IMR-90 (cell line): ENCODE measurements at regions not wholly inside any gene's neighbourhood (a gene's known extent, or its start where the extent isn't known, plus 50 kb on each side); places are given as distances from the start of the nearest gene placed in this dataset.

Experiments used
- ATAC-seq: fragments of 200-7000 bp; cut with Tn5 transposase; 2 replicates; pipeline ENCODE4 v1.9.1; 2020; ENCODE audit warnings: low read depth, mild to moderate bottlenecking, moderate library complexity
- BruUV-seq: library from RNA; stranded (reverse); fragments of 400-500 nt; replicated peaks from 2 replicates; lab custom pipeline; 2021; lab: Mats Ljungman, UMichigan
- CTCF ChIA-PET: fragments of 300-600 bp; formaldehyde crosslinking; extraction: SDS; loops from one replicate; lab custom pipeline; 2021; ENCODE audit warnings: antibody characterized with exemption; lab: Yijun Ruan, JAX
- POLR2A ChIA-PET: fragments of 300-600 bp; sonication (Branson Sonifier 250); formaldehyde crosslinking; loops from one replicate; lab custom pipeline; 2022; ENCODE audit warnings: antibody characterized with exemption; ENCODE audit not compliant: unreplicated experiment; lab: Charles Lee
- DNase-seq: peaks from one replicate; pipeline ENCODE4 v3.0.0; 2013
- H2AFZ ChIP-seq: replicated peaks from 2 replicates; pipeline ENCODE3; 2013; ENCODE audit warnings: low read length, mild to moderate bottlenecking; ENCODE audit not compliant: poor library complexity
- H2AK5ac ChIP-seq: 2 replicates; pipeline ENCODE4 v1.6.1; 2013; ENCODE audit warnings: low read depth, low read length, inconsistent platforms
- H2AK9ac ChIP-seq: replicated peaks from 2 replicates; pipeline ENCODE3; 2013; ENCODE audit warnings: mild to moderate bottlenecking, low read depth, low read length, moderate library complexity; ENCODE audit not compliant: poor library complexity
- H2BK120ac ChIP-seq: 2 replicates; pipeline ENCODE4 v1.6.1; 2013; ENCODE audit warnings: low read depth, low read length, inconsistent platforms
- H2BK15ac ChIP-seq: 3 replicates; pipeline ENCODE4 v1.6.1; 2013; ENCODE audit warnings: low read depth, low read length, inconsistent platforms
- H2BK20ac ChIP-seq: 2 replicates; pipeline ENCODE4 v1.6.1; 2013; ENCODE audit warnings: low read depth, mild to moderate bottlenecking, inconsistent platforms, low read length, moderate library complexity
- H2BK5ac ChIP-seq: 2 replicates; pipeline ENCODE4 v1.6.1; 2013; ENCODE audit warnings: mild to moderate bottlenecking, low read depth, low read length, inconsistent platforms; ENCODE audit not compliant: poor library complexity, severe bottlenecking
- H3K14ac ChIP-seq: replicated peaks from 2 replicates; pipeline ENCODE4 v1.6.1; 2013; ENCODE audit warnings: low read depth, low read length, inconsistent platforms
- H3K18ac ChIP-seq: 2 replicates; pipeline ENCODE4 v1.6.1; 2013; ENCODE audit warnings: low read depth, low read length, control low read depth
- H3K23ac ChIP-seq: 2 replicates; pipeline ENCODE4 v1.6.1; 2013; ENCODE audit warnings: low read depth, low read length, inconsistent platforms
- H3K27ac ChIP-seq: 2 replicates; pipeline ENCODE4 v1.5.1; 2013; ENCODE audit warnings: mild to moderate bottlenecking, control low read depth, low read length; ENCODE audit not compliant: insufficient read depth
- H3K27me3 ChIP-seq: 2 replicates; pipeline ENCODE4 v1.6.1; 2013; ENCODE audit warnings: low read length; ENCODE audit not compliant: control insufficient read depth, insufficient read depth
- H3K36me3 ChIP-seq: 2 replicates; pipeline ENCODE4 v1.6.1; 2013; ENCODE audit warnings: low read length, mixed read lengths; ENCODE audit not compliant: control insufficient read depth, insufficient read depth
- H3K4ac ChIP-seq: 2 replicates; pipeline ENCODE4 v1.6.1; 2013; ENCODE audit warnings: low read depth, low read length, inconsistent platforms
- H3K4me1 ChIP-seq: 2 replicates; pipeline ENCODE4 v1.6.1; 2013; ENCODE audit warnings: low read length, mixed read lengths; ENCODE audit not compliant: control insufficient read depth, insufficient read depth
- H3K4me2 ChIP-seq: 2 replicates; pipeline ENCODE4 v1.6.1; 2013; ENCODE audit warnings: low read depth, mild to moderate bottlenecking, control low read depth, low read length, moderate library complexity
- H3K4me3 ChIP-seq: 2 replicates; pipeline ENCODE4 v1.5.1; 2013; ENCODE audit warnings: low read depth, mild to moderate bottlenecking, control low read depth, low read length, moderate library complexity; ENCODE audit not compliant: insufficient read depth
- H3K56ac ChIP-seq: 2 replicates; pipeline ENCODE4 v1.6.1; 2013; ENCODE audit warnings: low read length, inconsistent platforms; ENCODE audit not compliant: insufficient read depth; ENCODE audit errors: extremely low read depth
- H3K79me1 ChIP-seq, 2 experiments: 2 replicates each; pipeline ENCODE4 v1.6.1; 2013; ENCODE audit warnings: low read length in 2 of 2, inconsistent platforms in 1 of 2, low read depth in 1 of 2
- H3K9ac ChIP-seq: 2 replicates; pipeline ENCODE4 v1.6.1; 2013; ENCODE audit warnings: low read depth, low read length, control low read depth
- H3K9me1 ChIP-seq: 2 replicates; pipeline ENCODE4 v1.6.1; 2013; ENCODE audit warnings: low read length, inconsistent platforms; ENCODE audit not compliant: insufficient read depth
- H3K9me3 ChIP-seq: 2 replicates; pipeline ENCODE4 v1.6.1; 2013; ENCODE audit warnings: low read length; ENCODE audit not compliant: control insufficient read depth, insufficient read depth
- H4K20me1 ChIP-seq: 2 replicates; pipeline ENCODE4 v1.6.1; 2013; ENCODE audit warnings: low read length, inconsistent platforms; ENCODE audit not compliant: insufficient read depth
- H4K5ac ChIP-seq: 2 replicates; pipeline ENCODE4 v1.6.1; 2013; ENCODE audit warnings: mild to moderate bottlenecking, low read depth, low read length, control low read depth
- H4K8ac ChIP-seq, 2 experiments: 2 replicates each; pipeline ENCODE4 v1.6.1; 2013; ENCODE audit warnings: low read depth in 2 of 2, low read length in 2 of 2, control low read depth in 1 of 2, inconsistent platforms in 1 of 2
- H4K91ac ChIP-seq: 2 replicates; pipeline ENCODE4 v1.6.1; 2013; ENCODE audit warnings: low read depth, low read length, inconsistent platforms; ENCODE audit not compliant: insufficient read depth
- CTCF ChIP-seq: conservative IDR thresholded peaks from 2 replicates; pipeline ENCODE4 v1.5.1; 2012; ENCODE audit warnings: mild to moderate bottlenecking, low read depth, low read length, improper control_type of control experiment
- FOS ChIP-seq: fragments of 150-350 bp; IDR thresholded peaks from 2 replicates; pipeline ENCODE4 v1.6.1; 2016; ENCODE audit warnings: low read depth, low read length
- MAFK ChIP-seq: IDR thresholded peaks from 2 replicates; pipeline ENCODE4 v1.6.1; 2012; ENCODE audit warnings: low read depth, low read length, improper control_type of control experiment
- MXI1 ChIP-seq: IDR thresholded peaks from 2 replicates; pipeline ENCODE4 v1.6.1; 2012; ENCODE audit warnings: low read depth, mild to moderate bottlenecking, low read length, moderate library complexity, borderline replicate concordance
- NFE2L2 ChIP-seq: fragments of 150-350 bp; IDR thresholded peaks from 2 replicates; pipeline ENCODE4 v1.6.1; 2016; ENCODE audit warnings: low read depth, mild to moderate bottlenecking, low read length
- POLR2A ChIP-seq: IDR thresholded peaks from 2 replicates; pipeline ENCODE4 v1.6.1; 2012; ENCODE audit warnings: mild to moderate bottlenecking, low read depth, low read length
- RAD21 ChIP-seq: IDR thresholded peaks from 2 replicates; pipeline ENCODE4 v1.6.1; 2012; ENCODE audit warnings: low read length, improper control_type of control experiment
- RCOR1 ChIP-seq: IDR thresholded peaks from 2 replicates; pipeline ENCODE4 v1.6.1; 2012; ENCODE audit warnings: mild to moderate bottlenecking, low read length, improper control_type of control experiment; ENCODE audit not compliant: insufficient replicate concordance
- WGBS, 2 experiments: methylation state at CpG; one replicate each; pipeline versions ENCODE4 v1.1.5 to v1.1.7; 2013; ENCODE audit warnings: missing lambda C conversion rate in 2 of 2; ENCODE audit not compliant: insufficient read length in 1 of 2; ENCODE audit errors: extremely low coverage in 2 of 2; 5-methylcytosine and 5-hydroxymethylcytosine counted together
- dilution Hi-C: fragments of 300-500 bp; cut with HindIII; formaldehyde crosslinking; loops from one replicate; pipeline ENCODE4 v1.14.3; 2018; ENCODE audit warnings: low sequenced_read_pairs; ENCODE audit not compliant: unreplicated experiment
- in situ Hi-C: fragments of 300-500 bp; cut with MboI; formaldehyde crosslinking; loops from 3 replicates; pipeline ENCODE4 v1.14.3; 2019; ENCODE audit warnings: low sequenced_read_pairs, inconsistent platforms, mixed read lengths
- intact Hi-C: fragments of 100-400 bp; cut with micrococcal nuclease; formaldehyde crosslinking; loops from 2 replicates; pipeline ENCODE4 v1.10.0; 2022
- TF ChIP-seq, protein P1 (sequence below): fragments of 150-350 bp; IDR thresholded peaks from 2 replicates; pipeline ENCODE4 v1.6.1; 2016; ENCODE audit warnings: low read depth, mild to moderate bottlenecking, low read length, moderate library complexity, borderline replicate concordance

- in situ Hi-C loops (no loop called here), intact Hi-C loops (no loop called here), dilution Hi-C loops (no loop called here)
- Histone ChIP-seq H3K18ac (no peak overlapping the region), H2BK15ac (no peak overlapping the region), H2AK9ac (no peak overlapping the region), H2BK120ac (no peak overlapping the region), H3K4me2 (no peak overlapping the region), H4K8ac (no peak overlapping the region), H3K56ac (no peak overlapping the region), H3K4me1 (no peaks in the 10 kb centered on the region), H2BK20ac (no peak overlapping the region), H3K9ac (no peak overlapping the region), H3K9me1 (no peaks in the 10 kb centered on the region), H3K4me3 (no peak overlapping the region), H3K23ac (no peak overlapping the region), H3K4ac (no peak overlapping the region), H4K5ac (no peak overlapping the region), H2AK5ac (no peak overlapping the region), H3K36me3 (no peaks in the 10 kb centered on the region), H2BK5ac (no peak overlapping the region), H3K27me3 (no peaks in the 10 kb centered on the region; the same call in 1 of the 2 replicates), H3K14ac (no peak overlapping the region), H3K27ac (no peak overlapping the region), H3K79me1 (no peaks in the 10 kb centered on the region), H3K9me3 (no peaks in the 10 kb centered on the region), H2AFZ (no peak overlapping the region), H4K20me1 (no peaks in the 10 kb centered on the region), H4K91ac (no peak overlapping the region)
- DNase-seq (no peak), ATAC-seq (no peak)
- ChIA-PET POLR2A (no interaction called here), CTCF (no interaction called here)
- TF ChIP-seq, protein P1, sequence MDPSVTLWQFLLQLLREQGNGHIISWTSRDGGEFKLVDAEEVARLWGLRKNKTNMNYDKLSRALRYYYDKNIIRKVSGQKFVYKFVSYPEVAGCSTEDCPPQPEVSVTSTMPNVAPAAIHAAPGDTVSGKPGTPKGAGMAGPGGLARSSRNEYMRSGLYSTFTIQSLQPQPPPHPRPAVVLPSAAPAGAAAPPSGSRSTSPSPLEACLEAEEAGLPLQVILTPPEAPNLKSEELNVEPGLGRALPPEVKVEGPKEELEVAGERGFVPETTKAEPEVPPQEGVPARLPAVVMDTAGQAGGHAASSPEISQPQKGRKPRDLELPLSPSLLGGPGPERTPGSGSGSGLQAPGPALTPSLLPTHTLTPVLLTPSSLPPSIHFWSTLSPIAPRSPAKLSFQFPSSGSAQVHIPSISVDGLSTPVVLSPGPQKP, result no peak
- no peak for TF ChIP-seq RCOR1
- no peak for TF ChIP-seq MXI1
- no peak for TF ChIP-seq FOS
- no peak for TF ChIP-seq MAFK
- TF ChIP-seq POLR2A, result no peak
- TF ChIP-seq NFE2L2, result no peak
- TF ChIP-seq CTCF, result no peak
- TF ChIP-seq RAD21, result no peak
- BruUV-seq, result no TSS peak
- no CpG with 5 or more reads among the region's 4 CpGs for WGBS, 2 experiments
Measured at GRCh38 chr1:222196736-222197135, 351.2 kb downstream of the HHIPL2 start.
